GM21576 (cell line): ENCODE measurements at regions not wholly inside any gene's neighbourhood (a gene's known extent, or its start where the extent isn't known, plus 50 kb on each side); places are given as distances from the start of the nearest gene placed in this dataset.

Experiments
- ATAC-seq: cut with Tn5 transposase; IDR thresholded peaks from one replicate; pipeline ENCODE4 v1.9.1; 2021; ENCODE audit warnings: mild to moderate bottlenecking, moderate library complexity; ENCODE audit not compliant: unreplicated experiment

- ATAC-seq, result no peak
Observed at GRCh38 chr5:105807951-105808350, 1862.8 kb downstream of the EFNA5 start.

GRCh38 chr5:105807290-105807689 lies 1863.4 kb downstream of the EFNA5 start:
- no peak for ATAC-seq

- ATAC-seq, result no peak
Observed at GRCh38 chr5:105806596-105806995, 1864.1 kb downstream of the EFNA5 start.

- no peak for ATAC-seq
Observed at GRCh38 chr5:105803431-105803830, 1867.3 kb downstream of the EFNA5 start.

- ATAC-seq, result no peak
Observed at GRCh38 chr5:105794578-105794977, 1876.2 kb downstream of the EFNA5 start.

GRCh38 chr5:105789246-105789645 lies 1881.5 kb downstream of the EFNA5 start:
- no peak for ATAC-seq

GRCh38 chr5:105783811-105784210 lies 1886.9 kb downstream of the EFNA5 start:
- ATAC-seq, result no peak

- ATAC-seq, result no peak
Observed at GRCh38 chr5:105782501-105782900, 1888.2 kb downstream of the EFNA5 start.

GRCh38 chr5:105773241-105773640 lies 1897.5 kb downstream of the EFNA5 start:
- ATAC-seq, result no peak

GRCh38 chr5:105767267-105767666 lies 1903.5 kb downstream of the EFNA5 start:
- no peak for ATAC-seq

GRCh38 chr5:105762728-105763127 lies 1908.0 kb downstream of the EFNA5 start:
- no peak for ATAC-seq

GRCh38 chr5:105754056-105754455 lies 1916.7 kb downstream of the EFNA5 start:
- no peak for ATAC-seq

GRCh38 chr5:105752801-105753200 lies 1917.9 kb downstream of the EFNA5 start:
- ATAC-seq, result no peak

- ATAC-seq, result no peak
Observed at GRCh38 chr5:105751908-105752307, 1918.8 kb downstream of the EFNA5 start.

- no peak for ATAC-seq
Observed at GRCh38 chr5:105745111-105745510, 1925.6 kb downstream of the EFNA5 start.

GRCh38 chr5:105740242-105740641 lies 1930.5 kb downstream of the EFNA5 start:
- no peak for ATAC-seq

- ATAC-seq, result no peak
Observed at GRCh38 chr5:105739732-105740131, 1931.0 kb downstream of the EFNA5 start.

GRCh38 chr5:105735704-105736103 lies 1935.0 kb downstream of the EFNA5 start:
- ATAC-seq, result no peak

- ATAC-seq, result no peak
Observed at GRCh38 chr5:105730982-105731381, 1939.8 kb downstream of the EFNA5 start.

- no peak for ATAC-seq
Observed at GRCh38 chr5:105726093-105726492, 1944.6 kb downstream of the EFNA5 start.

- ATAC-seq, result no peak
Observed at GRCh38 chr5:105708442-105708841, 1962.3 kb downstream of the EFNA5 start.

GRCh38 chr5:105702323-105702722 lies 1968.4 kb downstream of the EFNA5 start:
- ATAC-seq, result no peak

GRCh38 chr5:105696440-105696839 lies 1974.3 kb downstream of the EFNA5 start:
- no peak for ATAC-seq

GRCh38 chr5:105695941-105696340 lies 1974.8 kb downstream of the EFNA5 start:
- ATAC-seq, result no peak
